GM10266 (cell line): ENCODE measurements at regions not wholly inside any gene's neighbourhood (a gene's known extent, or its start where the extent isn't known, plus 50 kb on each side); places are given as distances from the start of the nearest gene placed in this dataset.

Source experiments
- DNase-seq: peaks from one replicate; pipeline ENCODE4 v3.0.0; 2012; ENCODE audit errors: extremely low spot score
- TF ChIP-seq, protein P1 (sequence below): IDR thresholded peaks from 2 replicates; pipeline ENCODE4 v1.5.1; 2012; ENCODE audit warnings: mild to moderate bottlenecking, low read depth; ENCODE audit not compliant: control insufficient read depth, insufficient read depth; ENCODE audit errors: missing control alignments

DNA sequence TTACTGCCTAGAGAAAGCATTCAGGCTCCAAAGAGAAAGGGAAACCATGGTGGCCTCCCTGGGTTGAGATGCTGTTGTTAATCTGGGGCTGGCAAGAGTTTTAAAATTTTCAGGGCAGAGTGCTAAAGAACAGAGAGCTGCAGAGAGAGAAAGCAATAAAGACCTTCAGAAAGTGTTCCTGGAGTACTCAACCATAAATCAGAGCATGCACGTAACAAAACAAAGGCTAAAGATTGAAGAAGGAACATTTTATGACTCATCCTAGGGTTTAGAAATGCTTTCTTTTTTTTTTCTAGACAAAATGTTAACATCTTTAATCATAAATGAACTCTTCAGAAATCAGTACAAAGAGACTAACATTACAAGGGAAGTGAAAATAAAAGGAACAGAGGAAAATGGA, 562.3 kb upstream of the NDST4 start:
- no peak for DNase-seq
- TF ChIP-seq, protein P1, sequence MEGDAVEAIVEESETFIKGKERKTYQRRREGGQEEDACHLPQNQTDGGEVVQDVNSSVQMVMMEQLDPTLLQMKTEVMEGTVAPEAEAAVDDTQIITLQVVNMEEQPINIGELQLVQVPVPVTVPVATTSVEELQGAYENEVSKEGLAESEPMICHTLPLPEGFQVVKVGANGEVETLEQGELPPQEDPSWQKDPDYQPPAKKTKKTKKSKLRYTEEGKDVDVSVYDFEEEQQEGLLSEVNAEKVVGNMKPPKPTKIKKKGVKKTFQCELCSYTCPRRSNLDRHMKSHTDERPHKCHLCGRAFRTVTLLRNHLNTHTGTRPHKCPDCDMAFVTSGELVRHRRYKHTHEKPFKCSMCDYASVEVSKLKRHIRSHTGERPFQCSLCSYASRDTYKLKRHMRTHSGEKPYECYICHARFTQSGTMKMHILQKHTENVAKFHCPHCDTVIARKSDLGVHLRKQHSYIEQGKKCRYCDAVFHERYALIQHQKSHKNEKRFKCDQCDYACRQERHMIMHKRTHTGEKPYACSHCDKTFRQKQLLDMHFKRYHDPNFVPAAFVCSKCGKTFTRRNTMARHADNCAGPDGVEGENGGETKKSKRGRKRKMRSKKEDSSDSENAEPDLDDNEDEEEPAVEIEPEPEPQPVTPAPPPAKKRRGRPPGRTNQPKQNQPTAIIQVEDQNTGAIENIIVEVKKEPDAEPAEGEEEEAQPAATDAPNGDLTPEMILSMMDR = no peak

DNA sequence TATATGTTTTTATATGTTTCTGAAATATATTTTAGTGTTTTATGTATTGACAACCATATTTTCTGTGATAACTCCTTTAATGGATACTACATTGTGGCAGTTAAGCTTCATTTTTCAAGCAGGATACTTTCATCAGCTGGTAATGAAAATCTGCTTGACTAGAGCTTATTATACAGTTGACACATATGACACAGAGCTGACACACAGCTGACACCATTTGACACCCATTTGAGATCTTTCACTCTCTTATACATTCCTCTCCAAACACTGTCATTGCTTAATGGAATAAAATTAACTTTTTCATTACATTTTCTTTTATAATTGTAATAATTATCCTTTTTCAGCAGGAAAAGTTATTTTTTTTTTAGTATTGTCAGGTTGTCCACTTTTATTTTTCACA, 561.1 kb upstream of the NDST4 start:
- no peak for DNase-seq
- TF ChIP-seq, protein P1 = no peak

DNA sequence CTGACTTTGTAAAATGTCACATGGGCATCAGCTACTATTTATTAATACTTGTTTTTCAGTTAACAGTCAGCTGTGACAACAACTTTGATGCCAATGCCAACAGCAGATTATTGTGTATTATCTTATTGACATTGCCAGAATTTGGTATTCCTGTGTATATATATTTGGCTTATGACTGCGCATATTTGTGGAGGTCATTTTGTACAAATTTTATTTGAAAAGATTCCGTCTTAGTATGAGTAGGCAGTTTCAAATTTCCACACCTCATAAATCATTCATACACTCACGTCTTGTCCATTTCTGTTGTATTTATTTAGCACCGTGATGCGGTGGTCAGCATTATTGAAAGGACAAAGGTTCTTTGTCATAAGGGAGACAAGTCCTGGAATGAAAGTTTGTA, 558.2 kb upstream of the NDST4 start:
- DNase-seq = no peak
- TF ChIP-seq, protein P1 = no peak

DNA sequence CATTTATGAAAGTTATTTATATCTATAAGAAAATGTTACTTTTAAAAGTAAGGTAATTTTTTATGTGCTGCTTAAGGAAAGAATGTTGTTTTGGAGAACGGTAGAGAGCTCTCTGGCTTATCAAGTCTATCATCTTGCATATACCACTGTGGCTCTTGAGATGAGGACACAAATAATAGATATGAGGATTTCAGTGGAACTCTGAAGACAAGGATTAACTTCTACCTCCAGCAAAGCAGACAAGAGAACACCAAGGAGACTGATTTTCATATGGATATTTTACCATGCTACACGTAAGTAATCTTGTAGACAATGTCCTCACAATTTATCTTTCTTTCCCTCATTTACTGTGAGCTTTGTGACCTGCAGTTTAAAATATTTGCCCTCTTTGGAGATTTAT, 557.5 kb upstream of the NDST4 start:
- no peak for DNase-seq
- TF ChIP-seq, protein P1 = no peak

DNA sequence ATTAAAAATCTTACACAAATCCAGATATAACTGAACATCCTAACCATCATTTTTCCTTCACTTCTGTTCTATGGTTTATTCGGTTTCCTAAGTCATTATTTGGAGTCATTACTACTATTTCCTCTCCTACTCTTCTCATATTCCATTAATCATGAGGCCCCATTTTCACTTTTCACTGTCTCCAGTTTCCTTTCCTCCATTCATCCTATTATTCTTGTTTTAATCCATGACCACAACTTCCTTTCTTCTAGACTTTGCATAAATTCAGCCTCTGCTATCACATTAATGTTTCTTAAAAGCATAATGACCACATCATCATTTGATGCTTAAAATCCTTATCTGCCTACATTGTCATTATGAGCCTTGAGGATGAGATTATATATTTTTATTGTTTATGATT, 555.0 kb upstream of the NDST4 start:
- DNase-seq = no peak
- TF ChIP-seq, protein P1 = no peak

DNA sequence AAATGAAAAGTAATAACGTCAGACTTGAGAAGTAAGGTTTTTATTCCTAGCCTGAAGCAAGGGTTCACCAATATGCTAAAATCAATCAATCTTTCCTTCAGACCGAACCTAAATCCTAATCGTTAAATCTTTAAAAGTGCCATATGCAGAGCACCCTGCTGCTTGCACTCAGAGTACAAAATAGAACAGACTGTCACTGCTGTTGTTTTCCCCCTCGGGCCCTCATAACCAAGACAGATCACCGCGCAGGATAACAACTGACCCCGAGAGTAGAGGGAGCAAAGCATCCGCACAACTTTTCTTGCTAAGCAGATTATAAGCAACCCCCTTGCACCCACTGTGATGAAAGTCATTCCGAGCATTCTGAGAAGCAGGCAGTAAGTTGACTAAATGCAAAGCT, 550.9 kb upstream of the NDST4 start:
- TF ChIP-seq, protein P1 = no peak
- DNase-seq = no peak

DNA sequence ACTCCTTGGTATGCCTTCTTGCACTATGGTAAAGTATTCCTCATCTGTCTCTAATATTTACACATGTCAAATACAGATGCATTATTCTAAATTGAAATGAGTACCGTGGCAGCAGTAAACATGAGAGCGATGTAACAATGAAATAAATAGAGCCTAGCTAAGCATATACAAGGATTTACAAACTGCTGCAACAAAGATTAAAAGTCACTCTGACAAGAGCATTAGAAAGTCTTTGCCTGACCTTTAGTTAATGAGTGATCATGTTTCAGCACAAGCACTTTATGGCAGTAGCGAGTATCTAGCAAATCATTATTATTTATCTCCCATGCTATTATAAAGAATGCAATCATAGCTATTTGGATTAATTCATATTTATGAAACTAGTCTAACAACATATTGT, 547.0 kb upstream of the NDST4 start:
- no peak for DNase-seq
- TF ChIP-seq, protein P1 = no peak
